NCI-H2196 (cell line): ENCODE measurements at regions not wholly inside any gene's neighbourhood (a gene's known extent, or its start where the extent isn't known, plus 50 kb on each side); places are given as distances from the start of the nearest gene placed in this dataset.
"Not testable (repeated sequence)": the region's sequence is repeated elsewhere in the genome, so short reads cannot be mapped to it uniquely, and the experiment has no call there.

Experiments
- DNase-seq: peaks from one replicate; lab custom pipeline; 2025; ENCODE audit not compliant: unreplicated experiment; lab: John Stamatoyannopoulos, UW

- DNase-seq, result no peak
Measured at GRCh38 chr4:38278255-38278654, 318.1 kb downstream of the PTTG2 start.

GRCh38 chr4:38279077-38279476 is 318.9 kb downstream of the PTTG2 start:
- no peak for DNase-seq

- DNase-seq, result peak; percentile 13
Measured at GRCh38 chr4:38279650-38280322, 319.6 kb downstream of the PTTG2 start.

GRCh38 chr4:38280323-38280706 is 320.1 kb downstream of the PTTG2 start:
- DNase-seq, result no peak

GRCh38 chr4:38281371-38282071 is 321.3 kb downstream of the PTTG2 start:
- DNase-seq, result no peak

- no peak for DNase-seq
Measured at GRCh38 chr4:38283724-38284123, 323.5 kb downstream of the PTTG2 start.

GRCh38 chr4:38284294-38285030 is 324.3 kb downstream of the PTTG2 start:
- no peak for DNase-seq

- no peak for DNase-seq
Measured at GRCh38 chr4:38287101-38287851, 327.1 kb downstream of the PTTG2 start.

- DNase-seq, result no peak
Measured at GRCh38 chr4:38289553-38289952, 329.4 kb downstream of the PTTG2 start.

GRCh38 chr4:38290366-38290765 is 330.2 kb downstream of the PTTG2 start:
- DNase-seq, result no peak

- DNase-seq, result no peak
Measured at GRCh38 chr4:38290914-38291313, 330.7 kb downstream of the PTTG2 start.

- DNase-seq, result no peak
Measured at GRCh38 chr4:38292529-38292928, 332.3 kb downstream of the PTTG2 start.

- DNase-seq, result no peak
Measured at GRCh38 chr4:38294238-38294637, 334.0 kb downstream of the PTTG2 start.

GRCh38 chr4:38297061-38297460 is 336.9 kb downstream of the PTTG2 start:
- no peak for DNase-seq

GRCh38 chr4:38298868-38299713 is 338.9 kb downstream of the PTTG2 start:
- no peak for DNase-seq

GRCh38 chr4:38302910-38303309 is 342.7 kb downstream of the PTTG2 start:
- DNase-seq, result no peak

- DNase-seq, result not testable (repeated sequence)
Measured at GRCh38 chr4:38304460-38304859, 344.3 kb downstream of the PTTG2 start.

GRCh38 chr4:38306482-38307071 is 346.4 kb downstream of the PTTG2 start:
- no peak for DNase-seq

GRCh38 chr4:38308728-38309311 is 348.6 kb downstream of the PTTG2 start:
- no peak for DNase-seq

GRCh38 chr4:38309471-38309870 is 349.3 kb downstream of the PTTG2 start:
- DNase-seq, result no peak
